ENCODE measurements at regions not wholly inside any gene's neighbourhood (a gene's known extent, or its start where the extent isn't known, plus 50 kb on each side); places are given as distances from the start of the nearest gene placed in this dataset.
"Not testable (repeated sequence)": the region's sequence is repeated elsewhere in the genome, so short reads cannot be mapped to it uniquely, and the experiment has no call there.

DNA sequence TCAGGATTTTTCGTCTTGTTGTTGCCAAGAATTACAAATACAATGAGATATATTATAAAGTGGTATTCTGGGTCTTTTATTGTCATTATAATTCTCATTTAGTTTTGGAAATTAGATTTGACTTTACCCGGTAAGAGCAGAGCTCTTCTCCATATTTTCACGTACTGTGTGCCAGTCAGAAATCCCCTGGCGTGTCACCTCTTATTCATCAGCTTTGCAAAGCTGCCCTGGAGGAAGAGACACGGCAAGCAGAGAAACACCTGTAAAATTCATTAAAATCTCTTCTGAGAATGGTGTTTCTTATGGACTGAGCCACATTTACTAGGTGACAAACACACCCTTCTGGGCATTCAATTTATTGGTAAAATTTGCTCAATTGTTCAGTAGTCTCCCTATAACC lies 440.4 kb downstream of the HINT1 start:
- no peak for DNase-seq (ENCODE audit: low read depth in 2 of 2)

GRCh38 chr5:130720355-130720754 lies 444.7 kb downstream of the HINT1 start:
- DNase-seq (ENCODE audit: low read depth in 2 of 2), result no peak

- no peak for DNase-seq (ENCODE audit: low read depth in 2 of 2)
Observed at GRCh38 chr5:130715541-130715940, 449.5 kb downstream of the HINT1 start.

DNA sequence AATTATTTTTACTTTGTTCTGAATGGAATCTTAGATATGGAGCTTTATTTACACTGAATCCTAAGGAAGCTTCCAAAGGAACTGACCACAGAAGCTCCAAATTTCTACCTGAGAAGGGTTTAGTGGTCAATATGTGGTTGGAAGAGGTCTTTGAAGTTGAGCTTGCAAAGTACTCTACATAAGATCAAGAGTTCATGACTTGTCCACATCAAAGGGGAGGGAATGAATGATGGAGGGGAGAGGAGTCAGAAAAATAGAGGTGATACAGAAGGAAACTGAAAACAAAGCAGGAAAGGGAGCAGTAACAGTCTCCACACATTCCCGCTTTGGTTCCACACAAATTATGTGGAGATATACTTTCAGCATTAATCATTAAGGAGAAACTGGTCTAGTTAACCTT lies 450.9 kb downstream of the HINT1 start:
- no peak for DNase-seq (ENCODE audit: low read depth in 2 of 2)

GRCh38 chr5:130712324-130712723 lies 452.7 kb downstream of the HINT1 start:
- DNase-seq (ENCODE audit: low read depth in 2 of 2), result no peak

- DNase-seq (ENCODE audit: low read depth in 2 of 2), result no peak
Observed at GRCh38 chr5:130710596-130710995, 454.5 kb downstream of the HINT1 start.

GRCh38 chr5:130708754-130709153 lies 456.3 kb downstream of the HINT1 start:
- DNase-seq (ENCODE audit: low read depth in 2 of 2), result no peak

GRCh38 chr5:130706696-130707095 lies 458.4 kb downstream of the HINT1 start:
- DNase-seq (ENCODE audit: low read depth in 2 of 2), result no peak

- DNase-seq (ENCODE audit: low read depth in 2 of 2), result no peak
Observed at GRCh38 chr5:130705368-130705767, 459.7 kb downstream of the HINT1 start.

DNA sequence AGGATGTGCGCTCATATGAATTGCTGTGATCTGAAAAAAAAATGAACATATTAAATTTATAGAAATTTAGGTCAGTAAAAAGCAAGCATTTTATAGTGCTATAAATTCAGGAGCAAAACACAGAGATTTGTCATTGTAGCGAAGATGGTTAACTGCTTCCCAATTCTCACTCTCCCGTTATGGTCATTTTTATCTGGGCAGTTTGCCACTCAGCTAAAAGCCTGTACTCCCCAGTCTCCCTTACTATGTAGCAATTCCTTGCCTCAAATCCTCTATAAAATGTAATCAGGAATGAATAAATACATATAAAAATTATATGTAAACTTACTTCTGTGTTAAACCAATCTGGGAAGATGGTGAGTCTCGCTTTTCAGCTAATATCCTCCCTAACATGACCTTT lies 471.5 kb downstream of the HINT1 start:
- no peak for DNase-seq (ENCODE audit: low read depth in 2 of 2)

- no peak for DNase-seq (ENCODE audit: low read depth in 2 of 2)
Observed at GRCh38 chr5:130692770-130693169, 472.3 kb downstream of the HINT1 start.

DNA sequence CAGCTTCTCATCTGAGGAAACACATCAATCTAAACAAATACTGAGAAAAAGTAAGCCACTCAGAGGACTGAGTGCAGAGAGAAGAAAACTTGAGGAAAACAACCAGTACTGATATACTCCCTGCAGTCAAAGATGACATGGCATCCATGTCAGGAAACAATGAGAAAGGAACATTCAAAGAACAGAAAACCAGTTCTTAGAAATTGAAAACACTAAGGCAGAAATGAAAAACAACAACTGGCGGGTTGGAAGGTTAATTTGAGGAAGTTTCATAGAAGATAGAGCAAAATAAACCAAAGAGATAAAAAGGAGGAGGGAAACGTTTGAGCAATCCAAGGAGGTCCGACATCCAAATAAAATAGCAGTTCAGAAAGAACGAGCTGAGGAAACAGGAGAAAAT lies 475.2 kb downstream of the HINT1 start:
- no peak for DNase-seq (ENCODE audit: low read depth in 2 of 2)

DNA sequence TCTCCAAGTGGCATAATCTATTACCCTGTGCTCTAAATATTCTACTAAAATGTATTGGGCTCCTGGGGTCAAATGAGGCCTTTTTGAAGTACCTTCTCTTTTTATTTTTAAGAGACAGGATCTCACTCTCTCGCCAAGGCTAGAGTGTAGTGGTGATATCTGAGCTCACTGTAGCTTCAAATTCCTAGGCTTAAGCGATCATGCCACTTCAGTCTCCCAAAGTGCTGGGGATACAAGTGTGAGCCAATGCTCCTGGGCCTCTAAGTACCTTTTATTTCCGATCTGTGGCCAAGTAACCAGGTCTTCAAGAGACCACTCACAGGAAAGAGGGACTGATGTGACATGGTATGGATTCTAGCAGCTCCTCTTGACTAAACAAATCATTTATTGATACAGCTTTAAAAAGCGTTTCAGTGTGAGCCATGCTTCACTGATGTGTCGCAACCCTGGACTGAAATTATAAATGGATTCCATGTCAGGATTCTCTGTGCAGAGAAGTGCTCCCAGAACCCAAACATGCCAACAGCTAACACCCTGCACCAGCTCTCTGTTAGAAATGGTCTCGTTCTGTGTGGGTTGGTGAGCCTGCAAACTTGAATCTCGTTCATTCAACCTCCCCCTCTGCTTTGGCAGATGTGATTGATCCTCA lies 477.8 kb downstream of the HINT1 start:
- no peak for DNase-seq (ENCODE audit: low read depth in 2 of 2)

GRCh38 chr5:130678637-130679036 lies 486.4 kb downstream of the HINT1 start:
- DNase-seq (ENCODE audit: low read depth in 2 of 2), result no peak

- DNase-seq (ENCODE audit: low read depth in 2 of 2), result no peak
Observed at GRCh38 chr5:130666462-130666861, 498.6 kb downstream of the HINT1 start.

GRCh38 chr5:130652176-130652575 lies 512.9 kb downstream of the HINT1 start:
- DNase-seq (ENCODE audit: low read depth in 2 of 2), result no peak

GRCh38 chr5:130651440-130651839 lies 513.6 kb downstream of the HINT1 start:
- DNase-seq (ENCODE audit: low read depth in 2 of 2), result no peak

DNA sequence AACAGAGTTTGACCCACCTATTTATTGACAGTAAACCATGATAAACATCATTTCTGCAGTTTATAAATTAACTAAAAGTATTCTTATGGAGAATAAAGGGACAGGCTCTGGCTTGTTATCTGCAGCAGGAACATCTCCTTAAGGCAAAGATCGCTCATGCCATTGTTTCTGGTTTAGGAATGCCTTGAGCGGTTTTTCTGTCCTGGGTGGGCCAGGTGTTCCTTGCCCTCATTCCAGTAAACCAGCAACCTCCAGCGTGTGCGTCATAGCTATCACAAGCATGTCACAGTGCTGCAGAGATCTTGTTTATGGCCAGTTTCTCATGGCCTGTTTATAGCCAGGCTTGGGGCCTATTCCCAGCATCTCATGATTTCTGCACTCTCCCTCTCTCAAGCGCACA lies 521.7 kb downstream of the HINT1 start:
- no peak for DNase-seq (ENCODE audit: low read depth in 2 of 2)

DNA sequence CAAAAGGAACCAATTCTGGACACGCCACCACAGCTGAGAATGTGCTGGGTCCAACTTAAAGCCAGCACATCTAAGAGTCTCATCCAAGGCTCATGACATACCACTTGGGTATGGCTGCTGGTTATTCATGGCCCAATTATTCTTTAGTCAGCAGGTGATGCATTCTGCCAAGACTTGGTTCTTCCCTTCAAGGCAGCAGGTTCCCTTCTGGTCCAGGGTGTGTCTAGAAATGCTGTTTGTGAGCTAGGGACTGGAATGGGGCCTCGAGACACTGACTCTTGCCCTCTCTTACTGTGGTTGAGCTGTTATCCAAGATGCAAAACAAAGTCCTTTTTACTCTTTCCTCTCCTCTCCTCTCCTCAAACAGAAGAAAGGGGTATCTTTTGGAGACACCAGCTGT lies 522.6 kb downstream of the HINT1 start:
- DNase-seq (ENCODE audit: low read depth in 2 of 2), result no peak

- DNase-seq (ENCODE audit: low read depth in 2 of 2), result no peak
Observed at GRCh38 chr5:130627145-130627544, 537.9 kb downstream of the HINT1 start.

DNA sequence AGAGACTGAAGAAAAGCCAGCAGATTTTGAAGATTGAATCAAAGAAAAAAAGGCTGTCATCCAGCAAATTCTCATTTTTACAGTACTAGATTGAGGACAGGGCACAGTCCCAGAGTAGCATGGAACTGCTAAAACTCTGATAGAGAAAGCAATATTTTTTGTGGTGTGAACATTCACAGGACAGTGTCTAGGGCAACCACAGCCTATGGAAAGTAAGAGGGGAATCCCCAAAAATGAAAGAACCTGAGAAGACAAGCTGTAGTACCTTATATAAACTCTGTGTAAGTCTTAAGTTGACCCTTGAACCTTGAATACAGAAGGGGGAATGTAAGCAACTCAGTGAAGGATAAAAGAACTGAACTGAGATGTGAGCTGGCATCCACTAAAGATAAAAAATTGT lies 540.3 kb downstream of the HINT1 start:
- no peak for DNase-seq (ENCODE audit: low read depth in 2 of 2)

- DNase-seq (ENCODE audit: low read depth in 2 of 2), result no peak
Observed at GRCh38 chr5:130616161-130616560, 548.9 kb downstream of the HINT1 start.

DNA sequence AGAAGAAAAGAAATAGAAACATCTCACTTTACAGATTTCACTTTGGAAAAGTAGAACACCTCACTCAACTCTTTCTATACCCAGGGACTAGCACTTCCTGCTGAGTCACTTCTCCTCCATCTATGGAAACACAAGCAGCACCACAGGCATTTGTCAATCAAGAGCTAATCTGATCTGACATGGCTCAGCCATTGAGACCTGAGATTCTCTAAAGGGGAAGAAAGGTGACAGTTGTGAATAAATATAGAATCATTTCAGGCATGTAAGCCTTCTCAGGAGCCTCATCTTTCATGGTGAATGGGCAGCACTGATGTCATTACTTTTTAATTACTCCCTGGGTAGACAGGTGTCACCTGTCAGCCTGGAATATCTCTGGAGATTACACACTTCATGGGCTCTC lies 559.8 kb downstream of the HINT1 start:
- no peak for DNase-seq (ENCODE audit: low read depth in 2 of 2)

DNA sequence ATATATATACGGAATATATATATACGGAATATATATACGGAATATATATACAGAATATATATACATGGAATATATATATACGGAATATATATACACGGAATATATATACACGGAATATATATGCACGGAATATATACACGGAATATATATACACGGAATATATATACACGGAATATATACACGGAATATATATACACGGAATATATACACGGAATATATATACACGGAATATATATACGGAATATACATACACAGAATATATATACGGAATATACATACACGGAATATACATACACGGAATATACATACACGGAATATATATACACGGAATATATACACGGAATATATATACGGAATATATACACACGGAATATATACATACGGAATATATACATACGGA lies 568.4 kb downstream of the HINT1 start:
- DNase-seq (ENCODE audit: low read depth in 2 of 2), result not testable (repeated sequence)
